HS-27A (cell line): ENCODE measurements at regions not wholly inside any gene's neighbourhood (a gene's known extent, or its start where the extent isn't known, plus 50 kb on each side); places are given as distances from the start of the nearest gene placed in this dataset.

Experiments
- DNase-seq: peaks from one replicate; pipeline ENCODE4 v3.0.0-alpha.2; 2012; ENCODE audit warnings: low read depth, missing footprints

DNA sequence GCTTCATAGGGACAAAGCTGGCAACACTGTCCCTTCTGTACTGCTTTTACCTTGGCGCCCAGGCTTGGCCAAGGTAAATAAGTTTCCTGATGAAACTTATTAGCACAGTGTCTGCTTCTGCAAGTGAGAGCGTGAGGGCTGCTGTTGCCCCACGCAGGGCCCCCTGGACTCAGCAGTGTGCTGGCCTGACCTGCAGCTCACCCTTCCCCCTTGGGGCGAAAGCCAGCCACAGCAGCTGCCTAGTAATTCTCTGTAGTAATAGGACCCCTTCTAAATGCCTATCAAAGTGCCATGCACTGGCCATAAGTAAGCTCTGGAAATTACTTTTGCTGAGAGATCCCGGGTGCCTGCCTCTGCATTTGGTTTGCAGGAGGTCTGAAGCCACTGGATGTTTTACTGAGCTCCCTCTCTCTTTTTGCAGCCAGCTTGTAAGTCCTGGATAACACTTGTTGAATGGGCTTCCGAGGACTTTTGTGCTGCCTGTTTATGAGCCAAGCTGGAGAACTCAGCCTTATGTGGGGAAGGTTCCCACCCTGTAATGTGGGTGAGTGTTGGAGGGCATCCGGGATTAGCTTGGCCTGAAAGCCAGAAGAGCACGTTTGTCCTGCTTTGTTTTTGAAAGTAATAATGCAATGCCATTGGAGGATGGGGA, 293.9 kb downstream of the C7orf25 start:
- no peak for DNase-seq

DNA sequence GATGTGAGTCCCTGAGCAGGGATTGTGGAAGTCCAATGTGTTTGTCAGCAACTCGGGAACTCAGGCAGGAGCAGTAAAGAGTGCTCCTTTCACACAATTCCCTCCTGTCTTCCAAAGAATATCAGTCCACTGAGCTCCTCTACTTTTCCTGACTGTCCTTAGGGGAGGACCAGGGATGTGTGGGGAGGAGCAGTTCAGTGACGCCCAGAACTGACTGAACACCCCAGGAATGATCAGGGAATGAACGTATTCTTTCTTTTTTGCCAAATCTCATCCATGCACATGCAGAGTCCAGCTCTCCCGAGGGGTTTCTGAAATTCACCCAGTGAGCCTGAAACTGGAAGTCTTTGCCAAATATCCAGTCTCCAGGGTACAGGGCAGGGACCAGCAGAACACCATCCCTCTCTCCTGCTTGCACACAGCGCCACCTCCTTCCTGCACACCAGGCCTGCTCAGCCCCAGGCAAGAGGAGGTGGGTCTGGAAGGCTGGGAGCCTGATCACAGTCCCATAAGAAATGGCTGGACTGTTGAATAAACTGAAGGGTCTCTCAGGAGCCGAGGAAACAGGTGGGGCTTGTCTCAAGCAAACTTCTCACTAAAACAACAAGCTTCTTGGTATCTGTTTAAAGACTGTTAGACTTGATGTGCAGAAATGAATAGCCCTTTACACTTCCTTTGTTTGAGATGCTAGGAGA, 294.7 kb downstream of the C7orf25 start:
- DNase-seq, result no peak

DNA sequence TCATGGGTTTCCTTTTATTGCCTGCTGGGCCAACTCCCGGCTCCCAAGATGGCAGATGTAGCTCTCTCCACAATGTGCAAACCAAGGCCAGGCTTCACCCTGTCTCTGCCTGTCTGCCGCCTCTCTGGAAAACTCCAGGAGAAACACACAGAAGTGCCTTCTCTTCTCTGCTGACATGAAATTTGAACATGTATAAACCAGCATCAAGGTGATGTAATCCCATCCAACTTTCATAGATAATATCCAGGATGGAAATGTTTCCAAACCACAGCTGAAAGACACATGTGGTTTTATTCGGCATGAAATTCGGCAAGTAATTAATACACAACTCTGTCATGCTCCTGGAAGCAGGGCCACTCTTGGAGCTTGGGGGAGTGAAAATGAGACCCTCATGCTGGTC, 297.2 kb downstream of the C7orf25 start:
- no peak for DNase-seq

DNA sequence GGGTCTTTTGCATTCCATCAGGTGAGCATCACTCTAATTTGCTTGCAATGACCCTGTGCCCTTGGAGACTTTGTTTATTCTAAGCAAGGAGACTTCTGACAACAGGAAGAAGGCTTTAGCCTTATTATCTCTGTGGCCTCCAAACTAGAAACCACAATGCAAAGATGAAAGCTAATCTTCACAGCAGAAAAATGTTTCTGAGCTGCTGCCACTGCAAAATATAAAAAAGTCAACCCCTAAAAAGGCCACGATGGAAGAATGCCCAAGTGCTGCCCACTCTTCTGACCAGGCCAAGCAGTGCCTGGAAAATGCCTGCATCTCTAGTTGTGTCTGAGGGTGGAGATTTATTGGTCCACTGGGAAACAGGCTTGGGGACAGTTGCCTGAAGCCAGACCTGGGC, 299.9 kb downstream of the C7orf25 start:
- DNase-seq, result no peak

DNA sequence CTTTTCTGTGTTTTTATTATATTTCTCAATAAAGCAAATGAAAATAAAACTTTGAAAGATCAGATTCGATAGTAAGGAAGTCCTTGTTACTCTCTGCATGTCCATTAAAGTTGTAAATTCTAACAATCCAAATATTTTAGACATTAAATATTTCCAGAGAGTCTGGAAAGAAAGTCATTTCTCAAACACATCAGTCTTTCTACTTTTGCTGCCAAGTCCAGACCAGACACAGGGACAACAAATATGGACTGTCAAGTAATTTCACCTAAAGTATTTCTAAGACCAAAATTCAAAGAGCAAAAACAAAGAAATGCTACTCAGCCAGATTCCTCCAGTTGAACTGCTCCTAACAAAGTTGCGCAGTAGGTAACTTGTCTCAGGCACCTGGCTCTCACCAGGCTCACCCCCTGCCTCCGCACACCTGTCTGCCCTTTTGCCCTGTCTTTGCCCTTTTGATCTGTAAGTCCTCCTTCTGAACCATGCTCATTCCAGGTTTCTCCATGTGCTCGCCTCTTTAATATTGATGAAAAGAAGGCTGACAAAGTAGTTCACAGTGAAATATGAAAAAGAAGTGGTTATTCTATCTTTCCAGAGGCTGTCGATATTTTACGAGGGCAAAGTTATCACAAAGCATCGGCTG, 300.5 kb downstream of the C7orf25 start:
- DNase-seq, result no peak

DNA sequence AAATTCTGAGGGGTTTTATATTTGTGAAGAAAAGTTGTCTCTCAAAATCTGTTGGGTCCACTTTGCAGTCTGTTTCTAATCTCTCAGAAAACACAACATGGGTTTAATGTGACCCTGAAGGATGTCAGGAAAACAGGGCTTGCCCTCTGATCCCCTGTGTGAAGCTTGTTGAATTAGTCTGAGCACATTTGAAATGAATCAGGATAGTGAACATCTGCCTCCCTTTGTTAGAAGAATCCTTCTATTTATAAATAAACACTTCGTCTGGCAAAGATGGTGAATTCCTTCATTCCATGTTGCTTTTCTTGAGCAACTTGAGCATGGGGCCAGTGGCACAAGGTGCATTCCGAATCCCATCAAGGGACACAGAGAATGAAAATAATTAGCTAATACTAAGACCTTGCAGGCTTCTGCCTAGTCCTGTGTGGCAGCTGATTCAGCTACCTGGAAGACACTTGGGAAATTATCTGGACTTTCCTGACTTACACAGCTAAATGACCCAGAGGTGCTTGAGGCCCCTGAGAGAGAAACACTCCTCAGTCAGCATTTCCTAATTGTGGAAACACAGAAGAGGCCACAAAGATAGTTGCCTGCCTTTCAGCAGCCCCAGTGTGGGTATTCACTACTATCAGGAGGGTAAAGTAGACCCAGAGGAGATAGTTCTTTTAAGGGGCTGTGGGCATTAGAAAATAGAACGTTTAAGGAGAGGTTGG, 305.5 kb downstream of the C7orf25 start:
- DNase-seq, result no peak

DNA sequence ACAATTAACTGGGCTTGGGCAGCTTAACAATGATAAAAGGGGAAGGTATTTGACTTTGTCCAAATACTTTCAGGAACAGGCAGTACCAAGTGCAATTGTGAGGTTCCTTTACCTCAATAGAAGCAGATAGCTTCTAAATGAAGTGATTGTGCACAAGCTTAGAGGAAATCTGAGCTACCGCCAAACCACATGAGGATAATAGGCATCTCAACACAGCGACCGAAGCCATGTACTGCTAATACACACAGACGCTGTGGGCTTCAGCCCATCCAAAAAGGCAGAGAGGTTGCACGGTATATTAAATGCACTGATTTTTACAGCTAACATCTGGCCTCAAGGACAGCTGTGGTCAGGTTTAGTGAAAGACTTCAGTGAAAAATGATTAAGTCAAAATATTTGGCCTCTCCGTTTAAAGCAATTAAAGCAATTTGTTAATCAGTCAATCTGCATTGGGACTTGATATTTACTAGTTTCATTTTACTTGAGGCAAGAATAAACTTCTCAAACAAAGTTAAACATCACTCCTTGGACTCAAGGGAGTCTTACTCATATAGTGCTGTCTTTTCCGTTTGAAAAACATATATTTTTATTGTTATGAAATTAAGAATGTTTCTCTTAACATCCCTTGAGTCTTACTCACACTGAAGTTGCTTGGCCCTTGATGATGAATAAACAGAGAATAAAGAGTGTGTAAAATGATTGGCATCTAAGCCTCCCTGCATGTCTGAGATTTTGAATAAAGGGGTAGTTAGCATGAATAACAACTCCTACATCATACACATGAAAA, 306.3 kb downstream of the C7orf25 start:
- no peak for DNase-seq

DNA sequence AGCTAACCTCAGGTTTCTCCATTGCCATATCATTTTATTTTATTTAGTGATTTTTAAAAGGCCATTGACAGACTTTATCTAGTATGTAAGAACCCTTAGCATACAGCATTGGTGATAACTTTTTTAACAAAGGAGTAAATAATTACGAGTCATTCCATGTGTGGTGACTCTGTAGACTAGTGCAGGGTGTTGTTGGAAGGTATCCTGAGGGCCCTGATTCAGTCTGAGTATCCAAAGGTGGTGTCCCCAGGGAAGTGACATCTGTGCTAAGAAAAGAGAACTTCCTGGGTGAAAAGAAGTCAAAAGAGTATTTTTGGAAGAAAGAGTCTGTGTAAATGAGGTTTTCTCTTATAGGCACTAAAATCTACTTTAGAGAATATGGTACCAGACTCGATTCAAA, 308.4 kb downstream of the C7orf25 start:
- DNase-seq, result no peak

DNA sequence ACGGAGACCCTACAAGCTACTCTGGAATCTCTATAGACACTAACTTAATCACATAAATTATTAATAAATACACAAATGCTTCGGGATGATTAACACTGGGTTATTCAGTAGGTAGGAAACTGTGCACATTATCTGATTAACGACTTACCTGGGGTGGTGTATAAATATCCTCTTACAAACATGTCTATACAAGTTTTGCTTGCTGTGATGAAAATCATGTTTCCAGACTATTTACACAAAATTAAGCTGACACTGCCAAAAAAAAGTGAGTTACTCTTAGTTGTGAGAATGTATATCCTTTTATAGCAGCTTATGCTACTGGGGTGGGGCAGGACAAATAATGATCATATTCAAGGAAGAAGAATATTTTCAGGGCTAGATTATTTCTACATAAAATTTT, 314.6 kb downstream of the C7orf25 start:
- no peak for DNase-seq

DNA sequence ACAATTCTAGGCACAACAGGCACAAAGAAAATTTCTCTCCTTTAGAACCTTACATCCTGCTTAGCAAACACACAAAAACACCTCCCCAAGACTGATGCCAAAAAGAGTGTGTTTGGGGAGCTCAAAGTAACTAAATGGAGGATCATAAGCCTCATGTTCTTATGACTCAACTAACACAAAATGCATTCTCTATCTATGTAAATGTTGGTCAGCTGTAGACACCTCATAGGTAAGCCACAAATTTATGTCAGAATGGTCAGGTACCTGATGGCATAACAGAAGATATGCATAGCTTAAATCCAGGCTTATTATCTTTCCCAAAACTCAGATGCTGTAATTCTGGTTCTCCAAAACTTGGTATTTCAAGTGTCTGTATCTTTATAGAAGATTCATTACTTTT, 315.1 kb downstream of the C7orf25 start:
- DNase-seq, result no peak

DNA sequence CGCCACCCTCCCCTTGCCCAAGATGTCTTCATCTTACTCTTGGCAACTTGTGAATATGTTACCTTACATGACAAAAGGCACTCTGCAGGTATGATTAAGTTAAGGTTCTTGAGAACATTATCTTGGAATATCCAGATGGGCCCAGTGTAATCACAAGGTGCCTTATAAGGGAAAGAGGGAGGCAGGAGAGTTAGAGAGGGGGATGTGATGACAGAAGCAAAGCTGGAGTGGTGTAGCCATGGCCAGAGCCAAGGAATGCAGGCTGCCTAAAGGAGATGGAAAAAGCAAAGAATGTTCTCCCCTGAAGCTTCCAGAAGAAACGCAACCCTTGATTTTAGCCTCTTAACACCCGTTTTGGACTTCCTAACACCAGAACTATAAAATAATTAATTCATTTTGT, 318.0 kb downstream of the C7orf25 start:
- no peak for DNase-seq

DNA sequence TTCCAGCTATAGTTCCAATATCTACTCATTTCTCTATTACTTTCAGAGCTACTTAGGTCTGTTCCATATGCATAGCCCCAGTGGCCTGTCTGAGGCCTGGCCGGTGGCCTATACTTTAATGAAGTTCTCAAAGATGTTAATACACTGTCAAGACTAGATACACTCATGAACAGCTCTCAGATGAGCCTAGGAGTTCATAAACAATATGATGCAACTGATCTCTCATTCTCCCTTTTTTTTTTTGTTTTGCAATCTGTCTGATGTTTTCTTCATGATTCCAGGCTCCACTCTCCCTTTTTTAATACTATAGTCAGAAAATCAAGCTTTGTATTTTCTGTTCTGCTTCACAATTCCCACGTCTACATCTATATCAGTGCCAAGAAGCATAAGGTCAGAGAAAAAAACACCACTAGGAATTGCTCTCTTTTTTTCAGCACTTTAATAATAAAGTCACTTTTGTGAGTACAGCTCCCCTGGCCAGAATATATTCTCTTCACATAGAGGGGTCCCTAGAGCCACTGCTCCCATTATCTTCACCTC, 321.0 kb downstream of the C7orf25 start:
- DNase-seq, result no peak

DNA sequence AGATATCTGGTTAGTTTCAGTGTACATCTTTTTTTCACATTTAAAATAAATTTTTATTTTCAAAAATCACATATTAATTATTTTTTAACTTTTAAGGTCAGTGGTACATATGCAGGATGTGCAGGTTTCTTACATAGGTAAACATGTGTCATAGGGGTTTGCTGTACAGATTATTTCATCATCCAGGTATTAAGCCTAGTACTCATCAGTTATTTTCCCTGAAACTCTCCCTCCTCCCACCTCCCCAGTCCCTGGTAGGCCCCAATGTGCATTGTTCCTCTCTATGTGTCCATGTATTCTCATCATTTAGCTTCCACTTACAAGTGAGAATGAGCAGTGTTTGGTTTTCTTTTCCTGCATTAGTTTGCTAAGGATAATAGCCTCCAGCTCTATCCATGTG, 323.0 kb downstream of the C7orf25 start:
- no peak for DNase-seq

DNA sequence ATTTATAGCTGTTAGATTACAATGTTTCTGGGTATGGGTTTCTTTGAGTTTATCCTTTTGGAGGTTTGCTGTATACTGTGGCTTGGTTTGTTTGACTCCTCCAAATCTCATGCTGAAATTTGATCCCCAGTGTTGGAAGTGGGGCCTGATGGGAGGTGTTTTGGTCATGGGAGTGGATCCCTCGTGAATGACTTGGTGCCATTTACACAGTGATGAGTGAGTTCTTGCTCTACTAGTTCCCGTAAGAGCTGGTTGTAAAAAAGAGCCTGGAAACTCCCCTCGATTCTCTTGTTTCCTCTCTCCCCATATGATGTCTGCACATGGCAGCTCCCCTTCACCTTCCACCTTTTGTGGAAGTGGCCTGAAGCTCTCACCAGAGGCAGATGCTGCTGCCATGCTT, 324.1 kb downstream of the C7orf25 start:
- DNase-seq, result no peak

DNA sequence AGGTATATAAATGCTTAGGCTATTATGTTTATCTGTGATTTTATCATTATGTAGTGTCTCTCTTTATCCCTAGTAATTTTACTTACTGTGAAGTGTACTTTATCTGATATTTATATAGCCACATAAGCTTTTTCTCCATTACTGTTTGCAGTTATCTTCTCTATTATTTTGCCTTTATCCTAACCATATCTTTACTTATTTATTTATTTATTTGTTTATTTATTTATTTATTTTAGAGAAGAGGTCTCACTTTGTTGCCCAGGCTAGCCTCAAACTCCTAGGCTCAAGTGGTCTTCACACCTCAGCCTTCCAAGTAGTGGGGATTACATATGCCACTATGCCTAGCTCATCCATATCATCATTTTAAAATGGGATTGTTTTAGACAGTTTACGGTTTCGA, 331.8 kb downstream of the C7orf25 start:
- no peak for DNase-seq

DNA sequence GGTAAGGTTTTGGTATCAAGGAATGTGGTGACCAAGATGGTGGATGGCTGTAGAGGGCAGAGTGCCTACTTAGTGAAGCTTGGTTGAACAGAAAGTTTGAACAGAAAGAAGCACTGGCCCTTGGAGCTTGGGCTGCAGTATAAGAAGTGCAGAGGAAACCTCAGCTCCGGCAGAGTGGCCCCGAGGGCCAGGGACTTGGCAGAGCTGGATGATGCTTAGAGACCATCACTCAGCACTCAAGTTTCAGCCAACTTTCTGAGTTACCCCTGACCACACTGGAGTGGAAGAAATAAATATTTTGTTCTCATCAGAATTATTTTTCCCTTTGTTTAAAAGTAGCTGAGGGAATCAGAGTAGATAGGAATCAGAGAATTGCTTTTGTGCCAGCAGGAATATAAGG, 336.7 kb downstream of the C7orf25 start:
- DNase-seq, result no peak

DNA sequence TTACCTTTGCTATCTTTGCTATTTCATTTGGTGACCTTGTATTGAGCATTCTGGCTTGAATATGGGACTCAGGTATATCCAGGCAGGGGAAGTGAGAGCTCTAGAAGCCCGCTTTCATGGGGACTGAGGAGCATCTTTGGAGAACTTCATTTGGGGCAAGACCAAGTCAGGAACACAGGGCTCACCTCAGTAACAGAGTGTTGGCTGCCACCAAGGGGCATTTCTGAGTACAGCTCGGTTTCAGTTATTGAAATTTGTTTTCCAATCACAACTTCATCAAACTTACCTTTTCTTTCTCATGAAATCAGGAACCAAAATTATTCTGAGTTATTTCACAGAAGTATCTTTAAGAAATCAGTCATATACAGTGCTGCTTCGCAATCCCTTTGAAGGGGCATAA, 337.2 kb downstream of the C7orf25 start:
- DNase-seq, result no peak

DNA sequence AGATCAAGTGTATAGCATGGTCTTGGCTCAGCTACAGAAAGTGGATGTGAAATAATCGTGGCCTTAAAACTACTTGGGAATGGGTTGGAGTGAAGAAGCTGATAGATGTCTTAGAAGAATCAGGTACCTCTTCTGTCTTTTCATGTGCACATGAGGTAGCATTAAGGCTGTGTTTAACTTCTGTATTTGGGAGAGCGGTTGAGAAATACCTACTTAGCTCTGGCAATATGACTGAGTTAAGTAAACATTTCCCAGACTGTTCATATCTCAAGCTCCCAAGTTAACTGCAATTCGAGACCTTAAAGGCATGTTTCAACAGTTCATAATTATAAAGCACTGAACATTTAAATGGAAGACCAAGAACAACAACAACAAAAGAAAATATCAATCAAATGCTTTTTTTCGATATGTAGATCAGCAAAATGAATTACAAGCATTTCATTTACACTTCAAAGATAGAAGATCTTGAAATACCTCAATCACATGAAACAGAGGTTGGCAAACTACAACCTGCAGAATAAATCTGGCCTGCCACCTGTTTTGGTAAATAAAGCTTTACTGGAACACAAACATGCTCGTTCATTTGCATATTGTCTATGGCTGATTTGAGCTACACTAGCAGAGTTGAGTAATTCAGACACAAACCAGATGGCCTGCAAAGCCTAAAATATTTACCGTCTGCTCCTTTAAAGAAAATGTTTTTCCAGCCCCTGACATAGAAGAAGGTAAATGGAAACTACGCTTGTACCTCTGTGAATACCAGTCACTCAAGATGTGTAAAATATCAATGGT, 337.1 kb upstream of the GLI3 start:
- DNase-seq, result no peak

DNA sequence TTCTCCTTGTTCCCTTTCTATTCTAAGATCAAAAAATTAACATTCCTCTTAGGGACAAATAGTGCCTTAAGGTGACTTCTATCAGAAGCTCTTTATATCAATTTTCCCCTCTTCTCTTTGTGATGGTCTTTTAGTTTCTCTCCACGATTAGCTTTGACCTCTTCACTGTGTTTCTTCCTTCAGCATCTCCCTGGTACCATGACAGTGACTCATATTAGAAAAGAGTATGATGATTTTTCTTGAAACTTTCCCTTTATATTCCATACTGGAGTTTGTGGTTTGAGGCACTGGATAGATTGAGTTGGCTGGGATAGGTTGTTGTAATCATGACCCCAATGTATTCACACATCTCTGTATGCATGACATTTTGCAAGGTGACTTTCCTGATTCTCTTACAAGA, 335.6 kb upstream of the GLI3 start:
- DNase-seq, result no peak

DNA sequence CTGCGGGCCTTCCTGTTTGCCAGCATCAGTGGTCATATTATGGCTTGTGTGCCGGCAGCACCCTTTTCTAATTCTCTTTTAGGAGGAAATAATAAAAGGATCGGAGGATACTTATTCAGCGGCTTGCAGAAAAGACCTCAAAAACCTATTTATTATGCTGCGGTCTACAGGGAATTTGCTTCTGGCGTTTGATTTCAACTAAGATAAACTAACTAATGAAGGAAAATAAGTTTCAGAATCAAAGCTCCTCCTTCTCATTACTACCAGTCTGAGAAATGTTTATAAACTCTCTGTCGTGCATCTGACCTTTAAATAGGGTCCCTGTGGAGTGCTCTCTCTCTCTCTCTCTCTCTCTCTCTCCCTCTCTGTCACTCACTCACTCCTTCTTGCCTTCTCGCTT, 335.0 kb upstream of the GLI3 start:
- no peak for DNase-seq

DNA sequence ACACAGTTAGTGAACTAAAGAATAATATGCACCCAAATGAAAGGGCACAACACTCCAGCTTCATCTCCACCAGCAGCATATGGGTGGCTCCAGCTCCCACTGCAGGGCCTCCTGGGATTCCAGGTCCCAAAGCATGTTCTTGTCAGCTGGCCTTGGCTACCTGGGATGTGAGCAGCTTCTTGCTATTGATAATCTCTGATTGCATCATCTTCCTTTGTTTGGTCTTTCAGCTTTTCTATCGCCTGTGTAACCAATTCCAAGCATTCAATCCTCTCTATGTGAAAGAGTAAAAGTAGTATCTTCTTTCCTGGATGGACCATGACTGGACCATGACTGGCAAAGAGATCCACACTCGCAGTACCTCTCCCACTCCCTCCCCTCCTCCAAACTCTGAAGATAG, 333.9 kb upstream of the GLI3 start:
- DNase-seq, result no peak
